Fibroblast of villous mesenchyme (primary cell): ENCODE measurements at regions not wholly inside any gene's neighbourhood (a gene's known extent, or its start where the extent isn't known, plus 50 kb on each side); places are given as distances from the start of the nearest gene placed in this dataset.

Experiments
- DNase-seq: peaks from one replicate; pipeline ENCODE4 v3.0.0-alpha.2; 2010; ENCODE audit warnings: low read depth
- H3K4me3 ChIP-seq: 2 replicates; pipeline ENCODE4 v1.5.1; 2011; ENCODE audit warnings: low read depth, mild to moderate bottlenecking, low read length
- CTCF ChIP-seq: IDR thresholded peaks from 2 replicates; pipeline ENCODE4 v1.5.1; 2012; ENCODE audit warnings: low read depth, mild to moderate bottlenecking, low read length; ENCODE audit not compliant: insufficient read depth

GRCh38 chr9:95815133-95815532 is 60.4 kb upstream of the ERCC6L2 start:
- no peak overlapping the region for H3K4me3 ChIP-seq
- TF ChIP-seq CTCF = no peak
- peak; percentile 90 for DNase-seq

GRCh38 chr9:95813923-95814322 is 61.6 kb upstream of the ERCC6L2 start:
- no peak for DNase-seq
- no peak overlapping the region for H3K4me3 ChIP-seq
- TF ChIP-seq CTCF = no peak

DNA sequence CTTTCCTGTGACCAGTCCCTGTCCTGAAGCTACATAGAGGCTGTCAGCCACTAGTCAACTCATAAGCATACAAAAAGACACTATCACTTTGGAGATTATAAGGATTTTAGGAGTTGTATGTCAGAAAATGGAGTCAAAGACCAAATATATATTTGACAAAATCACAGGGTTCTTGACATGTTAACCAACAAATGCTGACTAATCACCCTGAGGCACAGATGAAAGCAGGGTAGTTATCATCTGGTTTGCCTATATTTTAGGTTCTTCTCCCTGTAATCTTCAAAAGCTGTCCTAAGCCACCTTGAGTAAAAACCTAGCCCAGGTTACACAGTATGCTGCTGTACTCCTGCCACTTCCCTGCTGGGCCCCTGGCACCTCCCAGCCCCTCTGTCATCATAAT is 64.7 kb upstream of the ERCC6L2 start:
- DNase-seq = no peak
- TF ChIP-seq CTCF = no peak
- H3K4me3 ChIP-seq = no peak overlapping the region

GRCh38 chr9:95810133-95810532 is 65.4 kb upstream of the ERCC6L2 start:
- no peak overlapping the region for H3K4me3 ChIP-seq
- no peak for TF ChIP-seq CTCF
- no peak for DNase-seq

- TF ChIP-seq CTCF = no peak
- H3K4me3 ChIP-seq = no peak overlapping the region
- DNase-seq = no peak
These were observed 65.8 kb upstream of the ERCC6L2 start for GRCh38 chr9:95809686-95810085.

GRCh38 chr9:95808011-95808410 is 67.5 kb upstream of the ERCC6L2 start:
- no peak for TF ChIP-seq CTCF
- peak; percentile 70 for DNase-seq
- no peak overlapping the region for H3K4me3 ChIP-seq

GRCh38 chr9:95807326-95807947 is 68.1 kb upstream of the ERCC6L2 start:
- no peak overlapping the region for H3K4me3 ChIP-seq
- peak; percentile 98 for DNase-seq
- TF ChIP-seq CTCF = no peak
